ACC112 (cell line): ENCODE measurements at regions not wholly inside any gene's neighbourhood (a gene's known extent, or its start where the extent isn't known, plus 50 kb on each side); places are given as distances from the start of the nearest gene placed in this dataset.

Experiments
- H2AFZ ChIP-seq: fragments of 200-600 bp; sonication (generic); one replicate; pipeline ENCODE4 v1.6.0; 2017; ENCODE audit warnings: antibody characterized with exemption, low read length; ENCODE audit not compliant: unreplicated experiment
- H3K27ac ChIP-seq: fragments of 200-600 bp; sonication (generic); 2 replicates; pipeline ENCODE4 v1.5.1; 2014; ENCODE audit warnings: low read depth, mild to moderate bottlenecking, antibody characterized with exemption, low read length, moderate library complexity
- H3K27me3 ChIP-seq: fragments of 200-600 bp; sonication (generic); 2 replicates; pipeline ENCODE4 v1.6.1; 2014; ENCODE audit warnings: mild to moderate bottlenecking, antibody characterized with exemption, low read length, moderate library complexity, mixed read lengths; ENCODE audit not compliant: insufficient read depth
- H3K36me3 ChIP-seq: fragments of 200-600 bp; sonication (generic); 2 replicates; pipeline ENCODE4 v1.6.1; 2016; ENCODE audit warnings: mild to moderate bottlenecking, antibody characterized with exemption, low read length, moderate library complexity, mixed read lengths; ENCODE audit not compliant: insufficient read depth
- H3K4me1 ChIP-seq: fragments of 200-600 bp; sonication (generic); one replicate; pipeline ENCODE4 v1.6.1; 2016; ENCODE audit warnings: low read length, mixed read lengths; ENCODE audit not compliant: insufficient read depth, unreplicated experiment, control insufficient read depth
- H3K4me3 ChIP-seq: fragments of 200-600 bp; sonication (generic); 2 replicates; pipeline ENCODE4 v1.5.1; 2014; ENCODE audit warnings: mild to moderate bottlenecking, low read depth, low read length
- H3K79me2 ChIP-seq: fragments of 200-600 bp; sonication (generic); one replicate; pipeline ENCODE4 v1.6.0; 2016; ENCODE audit warnings: low read length; ENCODE audit not compliant: control insufficient read depth, unreplicated experiment, insufficient read depth

- no peak overlapping the region for H2AFZ ChIP-seq
- no peak overlapping the region for H3K27ac ChIP-seq
- no peak overlapping the region for H3K4me3 ChIP-seq
- no peaks in the 10 kb centered on the region for H3K36me3 ChIP-seq
- no peaks in the 10 kb centered on the region for H3K79me2 ChIP-seq
- peaks cover 47% of the 10 kb centered on the region for H3K27me3 ChIP-seq
- H3K4me1 ChIP-seq: no peaks in the 10 kb centered on the region
These were observed 92.5 kb downstream of the PCDH1 start for GRCh38 chr5:141785711-141786110.

GRCh38 chr5:141785135-141785534 lies 93.1 kb downstream of the PCDH1 start:
- no peaks in the 10 kb centered on the region for H3K36me3 ChIP-seq
- H3K79me2 ChIP-seq: no peaks in the 10 kb centered on the region
- no peak overlapping the region for H2AFZ ChIP-seq
- H3K4me1 ChIP-seq: no peaks in the 10 kb centered on the region
- H3K4me3 ChIP-seq: no peak overlapping the region
- H3K27ac ChIP-seq: no peak overlapping the region
- peaks cover 44% of the 10 kb centered on the region for H3K27me3 ChIP-seq

GRCh38 chr5:141784529-141784928 lies 93.7 kb downstream of the PCDH1 start:
- Histone ChIP-seq H3K27me3 (peaks cover 38% of the 10 kb centered on the region), H3K79me2 (no peaks in the 10 kb centered on the region), H3K4me1 (no peaks in the 10 kb centered on the region), H2AFZ (no peak overlapping the region), H3K4me3 (no peak overlapping the region), H3K27ac (no peak overlapping the region), H3K36me3 (no peaks in the 10 kb centered on the region)

- no peak overlapping the region for H3K4me3 ChIP-seq
- no peak overlapping the region for H2AFZ ChIP-seq
- no peak overlapping the region for H3K27ac ChIP-seq
- H3K27me3 ChIP-seq: peaks cover 32% of the 10 kb centered on the region
- peaks cover under 1% of the 10 kb centered on the region for H3K4me1 ChIP-seq
- H3K79me2 ChIP-seq: no peaks in the 10 kb centered on the region
- H3K36me3 ChIP-seq: no peaks in the 10 kb centered on the region
These were observed 94.3 kb downstream of the PCDH1 start for GRCh38 chr5:141783947-141784296.

- Histone ChIP-seq H3K4me1 (peaks cover 7% of the 10 kb centered on the region), H3K79me2 (no peaks in the 10 kb centered on the region), H3K4me3 (no peak overlapping the region), H3K36me3 (no peaks in the 10 kb centered on the region), H2AFZ (no peak overlapping the region), H3K27me3 (peaks cover 25% of the 10 kb centered on the region), H3K27ac (no peak overlapping the region)
These were observed 94.9 kb downstream of the PCDH1 start for GRCh38 chr5:141783005-141783946.

GRCh38 chr5:141781910-141782309 lies 96.3 kb downstream of the PCDH1 start:
- no peaks in the 10 kb centered on the region for H3K79me2 ChIP-seq
- H3K36me3 ChIP-seq: no peaks in the 10 kb centered on the region
- H3K4me3 ChIP-seq: no peak overlapping the region
- peaks cover 12% of the 10 kb centered on the region for H3K4me1 ChIP-seq
- H2AFZ ChIP-seq: no peak overlapping the region
- no peak overlapping the region for H3K27ac ChIP-seq
- peaks cover 16% of the 10 kb centered on the region; the same call in 1 of the 2 replicates for H3K27me3 ChIP-seq

GRCh38 chr5:141780952-141781781 lies 97.0 kb downstream of the PCDH1 start:
- no peak overlapping the region for H2AFZ ChIP-seq
- no peaks in the 10 kb centered on the region for H3K36me3 ChIP-seq
- H3K4me1 ChIP-seq: peaks cover 12% of the 10 kb centered on the region
- H3K27me3 ChIP-seq: peaks cover 16% of the 10 kb centered on the region; the same call in 1 of the 2 replicates
- no peak overlapping the region for H3K4me3 ChIP-seq
- H3K79me2 ChIP-seq: no peaks in the 10 kb centered on the region
- no peak overlapping the region for H3K27ac ChIP-seq

- Histone ChIP-seq H3K27ac (no peak overlapping the region), H3K27me3 (peaks cover 16% of the 10 kb centered on the region; the same call in 1 of the 2 replicates), H3K79me2 (no peaks in the 10 kb centered on the region), H3K4me1 (peaks cover 12% of the 10 kb centered on the region), H3K4me3 (no peak overlapping the region), H3K36me3 (no peaks in the 10 kb centered on the region), H2AFZ (no peak overlapping the region)
These were observed 97.8 kb downstream of the PCDH1 start for GRCh38 chr5:141780240-141780951.

GRCh38 chr5:141779503-141779973 lies 97.5 kb upstream of the ARAP3 start:
- peaks cover 16% of the 10 kb centered on the region; the same call in 1 of the 2 replicates for H3K27me3 ChIP-seq
- H3K4me3 ChIP-seq: no peak overlapping the region
- H2AFZ ChIP-seq: no peak overlapping the region
- H3K79me2 ChIP-seq: no peaks in the 10 kb centered on the region
- peaks cover 12% of the 10 kb centered on the region for H3K4me1 ChIP-seq
- no peak overlapping the region for H3K27ac ChIP-seq
- no peaks in the 10 kb centered on the region for H3K36me3 ChIP-seq

- H2AFZ ChIP-seq: no peak overlapping the region
- peaks cover 18% of the 10 kb centered on the region; the same call in 1 of the 2 replicates for H3K27me3 ChIP-seq
- H3K27ac ChIP-seq: no peak overlapping the region
- H3K79me2 ChIP-seq: no peaks in the 10 kb centered on the region
- H3K36me3 ChIP-seq: no peaks in the 10 kb centered on the region
- peaks cover 12% of the 10 kb centered on the region for H3K4me1 ChIP-seq
- H3K4me3 ChIP-seq: no peak overlapping the region
These were observed 96.7 kb upstream of the ARAP3 start for GRCh38 chr5:141778683-141779082.
